H9 (cell line): ENCODE measurements at regions not wholly inside any gene's neighbourhood (a gene's known extent, or its start where the extent isn't known, plus 50 kb on each side); places are given as distances from the start of the nearest gene placed in this dataset.

Source experiments
- DNase-seq: peaks from one replicate; pipeline ENCODE4 v3.0.0-alpha.2; 2017
- H2AFZ ChIP-seq: one replicate; pipeline ENCODE4 v1.6.1; 2013; ENCODE audit warnings: mild to moderate bottlenecking, low read length, control low read depth, moderate library complexity
- H2AK5ac ChIP-seq: 2 replicates; pipeline ENCODE4 v1.6.1; 2013; ENCODE audit warnings: low read length, control low read depth, mixed read lengths; ENCODE audit not compliant: insufficient read length
- H2BK120ac ChIP-seq: one replicate; pipeline ENCODE4 v1.6.1; 2013; ENCODE audit warnings: low read depth, mild to moderate bottlenecking, low read length, control low read depth, inconsistent platforms; ENCODE audit not compliant: poor library complexity, severe bottlenecking
- H2BK12ac ChIP-seq: 2 replicates; pipeline ENCODE4 v1.6.1; 2013; ENCODE audit warnings: low read length, control low read depth, mixed read lengths, low read depth; ENCODE audit not compliant: insufficient read length
- H2BK15ac ChIP-seq: 2 replicates; pipeline ENCODE4 v1.6.1; 2013; ENCODE audit warnings: low read depth, low read length, control low read depth
- H2BK20ac ChIP-seq: one replicate; pipeline ENCODE4 v1.6.1; 2013; ENCODE audit warnings: low read depth, mild to moderate bottlenecking, low read length, control low read depth, inconsistent platforms; ENCODE audit not compliant: poor library complexity, severe bottlenecking
- H2BK5ac ChIP-seq: 2 replicates; pipeline ENCODE4 v1.6.1; 2013; ENCODE audit warnings: low read length, control low read depth, mixed read lengths; ENCODE audit not compliant: insufficient read length
- H3K14ac ChIP-seq: 2 replicates; pipeline ENCODE4 v1.6.1; 2013; ENCODE audit warnings: low read length, control low read depth; ENCODE audit not compliant: insufficient read depth
- H3K18ac ChIP-seq: 2 replicates; pipeline ENCODE4 v1.6.1; 2013; ENCODE audit warnings: low read depth, mild to moderate bottlenecking, mixed read lengths, low read length, control low read depth; ENCODE audit not compliant: insufficient read length
- H3K23ac ChIP-seq: 2 replicates; pipeline ENCODE4 v1.6.1; 2013; ENCODE audit warnings: low read length, control low read depth, mixed read lengths, low read depth; ENCODE audit not compliant: insufficient read length
- H3K23me2 ChIP-seq: 2 replicates; pipeline ENCODE4 v1.6.1; 2013; ENCODE audit warnings: low read depth, mild to moderate bottlenecking, mixed read lengths, low read length, control low read depth; ENCODE audit not compliant: insufficient read length, poor library complexity, severe bottlenecking
- H3K27ac ChIP-seq: 2 replicates; pipeline ENCODE4 v1.5.1; 2013; ENCODE audit warnings: low read length, control low read depth, mixed read lengths, low read depth; ENCODE audit not compliant: insufficient read length
- H3K27me3 ChIP-seq: 2 replicates; pipeline ENCODE4 v1.6.1; 2013; ENCODE audit warnings: low read length, control low read depth, inconsistent platforms; ENCODE audit not compliant: insufficient read depth
- H3K4ac ChIP-seq: 2 replicates; pipeline ENCODE4 v1.6.1; 2013; ENCODE audit warnings: low read depth, mild to moderate bottlenecking, control low read depth, inconsistent platforms, low read length, moderate library complexity
- H3K4me1 ChIP-seq: 2 replicates; pipeline ENCODE4 v1.6.1; 2013; ENCODE audit warnings: low read length, control low read depth, inconsistent platforms; ENCODE audit not compliant: insufficient read depth
- H3K4me2 ChIP-seq: 2 replicates; pipeline ENCODE4 v1.6.1; 2013; ENCODE audit warnings: low read length, control low read depth, mixed read lengths; ENCODE audit not compliant: insufficient read length, insufficient read depth
- H3K56ac ChIP-seq: 2 replicates; pipeline ENCODE4 v1.6.1; 2013; ENCODE audit warnings: low read depth, mild to moderate bottlenecking, mixed read lengths, low read length, control low read depth; ENCODE audit not compliant: insufficient read length
- H3K79me1 ChIP-seq: 2 replicates; pipeline ENCODE4 v1.6.1; 2013; ENCODE audit warnings: low read depth, mild to moderate bottlenecking, moderate library complexity, low read length, control low read depth, inconsistent platforms; ENCODE audit not compliant: insufficient read depth, poor library complexity, severe bottlenecking
- H3K79me2 ChIP-seq: 2 replicates; pipeline ENCODE4 v1.6.1; 2013; ENCODE audit warnings: low read length, control low read depth, inconsistent platforms; ENCODE audit not compliant: insufficient read depth
- H3K9ac ChIP-seq: 2 replicates; pipeline ENCODE4 v1.6.1; 2013; ENCODE audit warnings: low read length, control low read depth, mixed read lengths; ENCODE audit not compliant: insufficient read length; ENCODE audit errors: extremely low read depth
- H3K9me3 ChIP-seq: one replicate; pipeline ENCODE4 v1.6.1; 2013; ENCODE audit warnings: low read depth, low read length, inconsistent platforms; ENCODE audit not compliant: control insufficient read depth
- H3T11ph ChIP-seq: one replicate; pipeline ENCODE4 v1.6.1; 2013; ENCODE audit warnings: mild to moderate bottlenecking, low read length, control low read depth, inconsistent platforms
- H4K20me1 ChIP-seq: one replicate; pipeline ENCODE4 v1.6.1; 2013; ENCODE audit not compliant: control insufficient read depth, insufficient read length, insufficient read depth
- H4K5ac ChIP-seq: 2 replicates; pipeline ENCODE4 v1.6.1; 2013; ENCODE audit warnings: low read depth, mild to moderate bottlenecking, mixed read lengths, low read length, control low read depth; ENCODE audit not compliant: insufficient read length
- H4K8ac ChIP-seq: replicated peaks from 2 replicates; pipeline ENCODE4 v1.6.1; 2013; ENCODE audit warnings: low read length, control low read depth, mixed read lengths, low read depth; ENCODE audit not compliant: insufficient read length
- H4K91ac ChIP-seq: 2 replicates; pipeline ENCODE4 v1.6.1; 2013; ENCODE audit warnings: low read depth, mild to moderate bottlenecking, moderate library complexity, mixed read lengths, low read length, control low read depth; ENCODE audit not compliant: insufficient read length
- H3K27ac Mint-ChIP-seq, 3 experiments: 2 replicates in 2 of 3; 3 replicates in 1 of 3; pipeline ENCODE4 v1.8.0; 2020 to 2021; ENCODE audit warnings: mixed read lengths in 3 of 3, mild to moderate bottlenecking in 1 of 3, moderate library complexity in 1 of 3
- H3K27me3 Mint-ChIP-seq: 2 replicates; pipeline ENCODE4 v1.8.0; 2021; ENCODE audit warnings: low read depth, mild to moderate bottlenecking, moderate library complexity, mixed read lengths
- H3K36me3 Mint-ChIP-seq, 3 experiments: 2 replicates in 2 of 3; 3 replicates in 1 of 3; pipeline ENCODE4 v1.8.0; 2020 to 2021; ENCODE audit warnings: low read depth in 3 of 3, mixed read lengths in 3 of 3; ENCODE audit not compliant: insufficient read depth in 1 of 3
- H3K4me1 Mint-ChIP-seq, 2 experiments: 2 replicates each; pipeline ENCODE4 v1.8.0; 2020; ENCODE audit warnings: mixed read lengths in 2 of 2
- H3K4me3 Mint-ChIP-seq, 2 experiments: 2 replicates in 1 of 2; 3 replicates in 1 of 2; pipeline ENCODE4 v1.8.0; 2020 to 2021; ENCODE audit warnings: mild to moderate bottlenecking in 2 of 2, mixed read lengths in 2 of 2, moderate library complexity in 1 of 2
- H3K9me3 Mint-ChIP-seq, 2 experiments: 2 replicates in 1 of 2; 3 replicates in 1 of 2; pipeline ENCODE4 v1.8.0; 2020; ENCODE audit warnings: mild to moderate bottlenecking in 2 of 2, mixed read lengths in 2 of 2, moderate library complexity in 1 of 2
- WGBS: extraction: QIAGEN DNeasy Blood & Tissue Kit; methylation state at CpG from one replicate; pipeline ENCODE4 v1.1.7; 2013; ENCODE audit warnings: missing lambda C conversion rate, low lambda C conversion rate, mixed read lengths; ENCODE audit not compliant: insufficient read length; ENCODE audit errors: extremely low coverage; 5-methylcytosine and 5-hydroxymethylcytosine counted together
- TF ChIP-seq, protein P1 (sequence below): fragments of 200-600 bp; sonication (generic); conservative IDR thresholded peaks from 3 replicates; pipeline ENCODE4 v1.8.0; 2021; ENCODE audit warnings: antibody characterized with exemption, mild to moderate bottlenecking

DNA sequence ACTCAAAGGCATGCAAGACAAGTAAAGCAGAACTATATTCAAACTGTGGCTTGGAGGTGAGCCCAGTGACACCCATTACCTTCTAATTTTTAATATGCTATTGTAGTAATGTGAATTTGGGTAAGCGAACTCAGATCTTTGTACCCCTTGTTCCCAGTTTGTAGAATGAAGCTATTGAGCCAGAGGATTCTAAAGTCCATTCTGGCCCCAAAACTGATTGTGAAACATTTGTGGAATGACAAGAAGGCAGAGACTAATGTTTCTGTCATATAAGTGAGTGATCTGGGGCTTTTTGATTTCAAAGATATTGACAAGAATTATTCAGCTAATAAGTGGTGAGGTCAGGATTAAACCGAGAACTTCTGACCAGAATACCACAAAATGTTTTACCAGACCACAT is 283.8 kb upstream of the CA10 start:
- Histone ChIP-seq H3K4me2 (no peak overlapping the region), H3K79me1 (no peaks in the 10 kb centered on the region), H3K9ac (no peak overlapping the region), H2BK15ac (no peak overlapping the region), H3K27ac (no peak overlapping the region), H2BK12ac (no peak overlapping the region), H3K14ac (no peak overlapping the region), H2AK5ac (no peak overlapping the region), H4K20me1 (no peaks in the 10 kb centered on the region), H3K23me2 (no peaks in the 10 kb centered on the region), H3K79me2 (no peaks in the 10 kb centered on the region), H3K18ac (no peak overlapping the region), H2AFZ (no peak overlapping the region), H2BK5ac (no peak overlapping the region), H3T11ph (no peak overlapping the region), H3K23ac (no peak overlapping the region), H3K56ac (no peak overlapping the region), H3K9me3 (no peaks in the 10 kb centered on the region), H3K4me1 (no peaks in the 10 kb centered on the region), H3K4ac (no peak overlapping the region), H3K27me3 (no peaks in the 10 kb centered on the region), H4K5ac (no peak overlapping the region), H4K8ac (no peak overlapping the region), H4K91ac (no peak overlapping the region), H2BK20ac (no peak overlapping the region), H2BK120ac (no peak overlapping the region)
- Mint-ChIP-seq H3K27me3 (peaks cover 2% of the 10 kb centered on the region; the same call in 1 of the 2 replicates), H3K4me3 (no peak overlapping the region), H3K27ac (no peak overlapping the region), H3K4me1 (peaks cover 3 to 5% of the 10 kb centered on the region in 2 experiments), H3K9me3 (peaks cover 5% of the 10 kb centered on the region in 2 experiments; a peak in 3 of 5 replicates), H3K36me3 (peaks cover 0 to 5% (median 2%) of the 10 kb centered on the region in 3 experiments; a peak in 3 of 7 replicates)
- TF ChIP-seq, protein P1, sequence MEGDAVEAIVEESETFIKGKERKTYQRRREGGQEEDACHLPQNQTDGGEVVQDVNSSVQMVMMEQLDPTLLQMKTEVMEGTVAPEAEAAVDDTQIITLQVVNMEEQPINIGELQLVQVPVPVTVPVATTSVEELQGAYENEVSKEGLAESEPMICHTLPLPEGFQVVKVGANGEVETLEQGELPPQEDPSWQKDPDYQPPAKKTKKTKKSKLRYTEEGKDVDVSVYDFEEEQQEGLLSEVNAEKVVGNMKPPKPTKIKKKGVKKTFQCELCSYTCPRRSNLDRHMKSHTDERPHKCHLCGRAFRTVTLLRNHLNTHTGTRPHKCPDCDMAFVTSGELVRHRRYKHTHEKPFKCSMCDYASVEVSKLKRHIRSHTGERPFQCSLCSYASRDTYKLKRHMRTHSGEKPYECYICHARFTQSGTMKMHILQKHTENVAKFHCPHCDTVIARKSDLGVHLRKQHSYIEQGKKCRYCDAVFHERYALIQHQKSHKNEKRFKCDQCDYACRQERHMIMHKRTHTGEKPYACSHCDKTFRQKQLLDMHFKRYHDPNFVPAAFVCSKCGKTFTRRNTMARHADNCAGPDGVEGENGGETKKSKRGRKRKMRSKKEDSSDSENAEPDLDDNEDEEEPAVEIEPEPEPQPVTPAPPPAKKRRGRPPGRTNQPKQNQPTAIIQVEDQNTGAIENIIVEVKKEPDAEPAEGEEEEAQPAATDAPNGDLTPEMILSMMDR = no peak
- no peak for DNase-seq
- no CpG with 5 or more reads among the region's 2 CpGs for WGBS
